HG03108 (cell line): ENCODE measurements at regions not wholly inside any gene's neighbourhood (a gene's known extent, or its start where the extent isn't known, plus 50 kb on each side); places are given as distances from the start of the nearest gene placed in this dataset.

Experiments used
- ATAC-seq: cut with Tn5 transposase; IDR thresholded peaks from one replicate; pipeline ENCODE4 v1.9.1; 2021; ENCODE audit warnings: moderate library complexity; ENCODE audit not compliant: unreplicated experiment

DNA sequence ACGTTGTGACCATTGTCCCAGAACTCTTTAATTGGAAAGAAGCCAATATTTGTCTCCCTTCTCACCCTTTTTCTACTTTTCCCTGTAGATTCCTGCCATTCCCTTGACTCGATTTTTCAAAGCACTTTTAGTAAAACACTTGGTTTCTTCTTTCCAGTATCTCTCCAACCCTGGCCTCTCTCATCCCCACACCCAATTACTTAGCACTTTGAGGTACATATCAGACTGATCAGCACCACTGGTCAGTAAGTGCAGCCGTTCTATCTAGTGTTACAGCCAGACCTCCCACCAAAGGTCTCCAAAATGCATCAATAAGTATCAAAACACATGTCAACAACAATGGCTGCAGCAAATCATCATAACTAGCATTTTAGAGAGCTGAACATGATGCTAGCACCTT, 141.9 kb downstream of the BTG1 start:
- ATAC-seq: no peak

GRCh38 chr12:92002673-92003382, 142.8 kb downstream of the BTG1 start:
- no peak for ATAC-seq

GRCh38 chr12:92002195-92002649, 143.4 kb downstream of the BTG1 start:
- no peak for ATAC-seq

DNA sequence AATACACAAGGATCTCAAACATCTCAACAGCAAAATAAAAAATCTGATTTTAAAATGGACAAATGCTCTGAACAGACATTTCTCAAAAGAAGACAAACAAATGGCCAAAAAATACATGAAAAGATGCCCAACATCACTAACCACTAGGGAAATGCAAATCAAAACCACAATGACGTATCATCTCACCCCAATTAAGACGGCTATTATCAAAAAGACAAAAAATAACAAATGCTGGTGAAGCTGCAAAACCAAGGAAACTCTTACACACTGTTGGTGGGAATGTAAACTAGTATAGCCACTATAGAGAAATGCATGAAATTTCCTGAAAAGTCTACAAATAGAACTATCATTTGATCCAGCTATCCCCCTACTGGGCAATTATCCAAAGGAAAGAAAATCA, 145.0 kb downstream of the BTG1 start:
- no peak for ATAC-seq

DNA sequence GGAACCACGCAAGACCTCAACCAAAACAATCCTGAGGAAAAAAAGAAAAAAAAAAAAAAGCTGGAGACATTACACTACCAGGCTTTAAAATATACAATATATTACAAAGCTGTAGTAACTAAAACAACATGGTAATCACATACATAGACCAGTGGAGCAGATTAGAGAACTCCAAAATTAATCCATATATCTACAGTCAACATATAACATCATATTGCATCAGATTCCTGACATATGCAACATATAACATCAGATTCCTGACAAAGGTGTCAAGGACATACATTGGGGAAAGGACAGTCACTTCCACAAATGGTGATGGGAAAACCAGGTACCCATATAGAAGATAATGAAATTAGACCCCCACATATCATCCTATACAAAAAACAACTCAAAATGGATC, 145.8 kb downstream of the BTG1 start:
- ATAC-seq: no peak

- ATAC-seq: no peak
Measured at GRCh38 chr12:91998316-91998715, 147.3 kb downstream of the BTG1 start.

- no peak for ATAC-seq
Measured at GRCh38 chr12:91994208-91994797, 151.3 kb downstream of the BTG1 start.

DNA sequence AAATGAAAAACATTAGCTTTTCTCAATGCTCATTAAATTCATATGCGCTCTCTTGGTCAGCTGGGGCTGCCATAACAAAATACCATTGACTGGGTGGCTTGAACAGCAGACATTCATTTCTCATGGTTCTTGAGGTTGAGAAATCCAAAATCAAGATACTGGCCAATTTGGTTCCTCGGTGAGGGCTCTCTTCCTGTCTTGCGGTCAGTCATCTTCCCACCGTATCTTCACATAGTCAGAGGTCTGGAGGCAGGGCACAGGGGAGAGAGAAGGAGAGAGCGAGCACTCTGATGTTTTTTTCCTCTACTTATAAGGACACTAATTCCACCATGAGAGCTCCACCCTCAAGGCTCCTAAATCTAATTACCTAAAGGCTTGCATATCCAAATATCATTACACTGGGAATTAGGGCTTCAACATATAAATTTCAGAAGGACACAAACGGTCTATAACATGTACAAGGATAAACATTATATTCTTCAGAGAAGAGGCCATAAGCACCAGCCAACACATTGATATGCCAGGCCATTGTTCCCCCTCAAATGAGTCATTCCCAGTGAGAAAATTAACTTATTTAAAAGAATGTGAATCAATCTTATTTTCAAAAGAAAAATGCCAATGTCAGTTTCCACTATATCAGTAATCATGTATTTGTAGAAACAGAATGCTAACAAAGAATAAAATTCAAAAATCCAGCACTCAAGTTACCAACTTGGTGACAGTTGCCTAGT, 152.2 kb downstream of the BTG1 start:
- no peak for ATAC-seq

- no peak for ATAC-seq
Measured at GRCh38 chr12:91991399-91992187, 154.1 kb downstream of the BTG1 start.

DNA sequence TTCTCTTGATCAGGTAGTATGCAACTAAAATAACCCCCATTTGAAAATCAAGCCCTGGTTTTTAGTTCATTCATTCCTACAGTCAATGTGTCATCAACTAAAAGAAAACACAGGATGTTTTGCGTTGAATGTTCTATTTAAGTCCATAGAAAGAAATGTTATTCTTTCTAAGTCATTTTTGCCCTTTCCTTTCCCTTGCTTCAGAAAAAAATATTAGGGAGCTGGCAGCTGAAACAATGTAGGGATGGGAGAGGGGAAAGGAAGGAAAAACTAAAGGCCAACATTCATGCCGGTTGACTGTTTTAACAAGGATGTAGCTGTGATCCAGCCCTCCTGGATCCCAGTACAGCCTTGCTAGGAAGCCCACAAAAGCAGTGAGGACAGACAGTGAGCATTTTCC, 155.1 kb downstream of the BTG1 start:
- ATAC-seq: no peak

- ATAC-seq: no peak
Measured at GRCh38 chr12:91989143-91989542, 156.5 kb downstream of the BTG1 start.

DNA sequence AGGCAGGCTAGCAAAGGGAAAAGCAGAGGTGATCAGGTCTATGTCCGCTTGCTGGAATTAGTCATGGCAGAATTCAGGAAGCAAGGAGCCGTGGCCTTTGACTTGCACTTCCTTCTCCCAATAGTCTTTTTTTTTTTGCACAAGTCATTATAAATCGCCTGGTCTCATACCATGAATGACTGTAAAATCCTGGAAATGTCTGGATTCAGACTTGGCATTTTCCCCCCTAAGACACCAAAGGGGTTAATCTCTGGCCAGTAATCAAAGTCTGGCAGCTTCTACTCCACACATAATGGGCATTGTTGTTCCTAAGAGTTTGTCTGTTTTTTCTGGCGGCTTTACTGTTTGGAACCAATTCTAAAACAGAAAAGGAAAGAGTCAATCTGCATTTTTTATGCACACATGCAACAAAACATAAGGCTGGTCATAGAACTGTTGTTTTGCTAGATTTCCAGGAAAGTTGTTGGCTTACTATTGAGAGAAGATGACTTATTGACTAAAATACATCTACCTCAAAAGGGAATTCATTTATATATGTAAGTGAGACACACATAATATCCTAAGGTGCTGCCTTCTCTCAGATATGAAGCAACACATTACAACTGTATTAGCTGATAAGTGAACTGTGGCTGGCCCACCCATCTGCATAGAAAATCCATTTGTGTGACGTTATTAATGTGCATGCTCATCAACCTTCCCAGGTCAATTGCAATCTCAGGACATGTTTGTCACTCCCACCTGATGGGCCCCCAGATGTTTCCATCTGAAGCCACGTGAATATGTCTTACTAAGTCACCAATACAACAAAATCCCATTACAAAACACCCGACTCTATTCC, 157.3 kb downstream of the BTG1 start:
- ATAC-seq: no peak

GRCh38 chr12:91986084-91986483, 159.6 kb downstream of the BTG1 start:
- no peak for ATAC-seq

- no peak for ATAC-seq
Measured at GRCh38 chr12:91985002-91985787, 160.5 kb downstream of the BTG1 start.

GRCh38 chr12:91984556-91984955, 161.1 kb downstream of the BTG1 start:
- ATAC-seq: no peak

DNA sequence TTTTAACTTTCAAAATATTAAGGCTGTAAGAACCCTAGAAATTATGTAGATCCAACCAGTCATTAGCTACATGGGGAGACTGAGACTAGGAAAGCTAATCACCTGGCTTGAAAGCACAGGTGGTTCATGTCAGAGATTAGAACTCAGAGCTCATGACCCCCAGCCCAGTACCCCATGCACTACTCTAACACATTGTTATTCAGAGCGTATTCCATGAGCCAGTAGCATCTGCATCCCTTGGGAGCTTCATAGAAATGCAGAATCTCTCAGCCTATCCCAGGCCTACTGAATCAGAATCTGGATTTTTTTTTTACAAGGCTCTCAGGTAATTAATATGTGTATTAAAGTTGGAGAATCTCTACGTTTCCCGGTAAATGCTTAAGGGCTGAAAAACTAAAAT, 161.7 kb downstream of the BTG1 start:
- no peak for ATAC-seq

GRCh38 chr12:91982946-91983345, 162.7 kb downstream of the BTG1 start:
- ATAC-seq: no peak

DNA sequence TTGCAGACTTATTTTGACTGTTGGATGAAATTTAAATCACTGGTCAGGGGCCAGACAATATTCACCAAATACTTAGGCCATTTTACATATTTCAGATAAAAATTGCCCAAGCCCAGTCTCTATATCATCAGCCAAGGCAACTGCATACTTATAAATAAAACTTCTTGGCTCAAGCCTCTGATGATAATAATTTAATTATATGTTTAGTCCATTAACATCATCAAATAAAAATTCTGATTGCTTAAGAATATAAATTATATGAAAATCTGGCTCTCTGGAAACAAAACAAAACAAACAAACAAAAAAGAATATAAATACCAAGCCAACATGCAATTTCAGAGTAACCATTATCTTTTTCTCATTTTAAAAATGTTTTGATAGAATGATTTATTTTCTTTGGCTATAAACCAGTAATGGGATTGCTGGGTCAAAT, 165.2 kb downstream of the BTG1 start:
- ATAC-seq: no peak

DNA sequence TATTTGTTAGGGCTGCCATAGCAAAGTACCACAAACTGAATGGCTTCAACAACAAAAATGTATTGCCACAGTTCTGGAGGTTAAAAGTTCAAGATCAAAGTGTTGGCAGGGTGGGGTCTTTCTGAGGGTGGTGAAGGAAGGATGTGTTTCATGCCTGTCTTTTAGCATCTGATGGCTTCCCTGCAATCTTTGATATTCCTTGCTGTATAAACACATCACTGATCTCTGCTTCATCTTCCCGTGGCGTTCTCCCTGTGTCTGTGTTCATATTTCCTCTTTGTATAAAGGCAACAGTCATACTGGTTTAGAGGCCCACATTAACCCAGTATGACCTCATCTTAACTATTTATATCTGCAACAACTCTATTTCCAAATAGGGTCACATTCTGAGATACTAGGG, 167.5 kb downstream of the BTG1 start:
- no peak for ATAC-seq

DNA sequence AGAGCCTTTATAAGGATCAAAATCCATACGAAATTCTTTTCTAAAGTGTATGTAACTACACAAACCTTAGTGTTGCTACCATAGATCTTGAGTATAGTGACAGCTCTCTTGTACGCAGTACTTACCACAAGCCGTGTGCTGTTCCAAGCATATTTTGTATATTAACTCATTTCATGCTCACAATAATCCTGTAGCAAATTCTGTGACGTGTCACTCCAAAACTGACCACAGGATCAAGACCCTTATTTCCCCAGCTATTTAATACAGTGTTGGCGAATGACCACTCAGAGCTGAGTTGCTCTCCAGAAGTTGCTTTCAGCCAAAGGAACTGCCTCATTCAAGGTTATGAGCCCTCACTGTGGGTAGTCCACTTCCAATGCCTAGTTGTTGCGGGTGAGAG, 169.8 kb downstream of the BTG1 start:
- no peak for ATAC-seq
